Gastrocnemius medialis (tissue), 4 donors: ENCODE measurements at regions not wholly inside any gene's neighbourhood (a gene's known extent, or its start where the extent isn't known, plus 50 kb on each side); places are given as distances from the start of the nearest gene placed in this dataset.

Source experiments
- POLR2A ChIP-seq, 2 donors: fragments of 450-650 bp; IDR thresholded peaks; one replicate each; pipeline ENCODE4 v1.6.1; 2017; ENCODE audit warnings: antibody characterized with exemption in 2 of 2, mild to moderate bottlenecking in 2 of 2, moderate library complexity in 2 of 2
- TF ChIP-seq, protein P1 (sequence below), 5 experiments: fragments of 450-650 bp in 3 of 5; fragments of 200-600 bp in 2 of 5; sonication (generic) in 2 of 5; IDR thresholded peaks in 4 of 5; conservative IDR thresholded peaks in 1 of 5; 1 replicate in 4 of 5; 2 replicates in 1 of 5; pipeline ENCODE4 v1.5.1; 2016 to 2019; ENCODE audit warnings: antibody characterized with exemption in 5 of 5, mild to moderate bottlenecking in 3 of 5, moderate library complexity in 3 of 5

DNA sequence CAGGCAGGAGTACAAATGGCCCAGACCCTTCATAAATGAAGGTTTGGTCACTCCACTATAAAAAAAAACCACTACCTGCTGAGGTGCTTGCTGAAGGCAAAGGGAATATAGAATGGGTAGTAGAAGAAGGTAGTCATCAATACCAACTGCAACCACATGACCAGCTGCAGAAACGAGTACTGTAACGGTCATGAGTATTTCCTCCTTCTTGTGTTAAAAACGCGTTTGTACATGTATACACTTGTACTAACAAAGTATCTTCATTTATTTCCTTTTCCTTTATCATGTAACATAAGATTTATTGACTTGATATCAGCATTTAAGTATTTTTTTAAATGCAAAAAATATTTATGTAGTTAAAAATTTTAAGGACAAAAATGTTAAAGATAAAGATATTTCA is 238.6 kb downstream of the TFAP2B start:
- TF ChIP-seq POLR2A (IDR thresholded peaks at IDR 0.05), result no peak
- TF ChIP-seq, protein P1, sequence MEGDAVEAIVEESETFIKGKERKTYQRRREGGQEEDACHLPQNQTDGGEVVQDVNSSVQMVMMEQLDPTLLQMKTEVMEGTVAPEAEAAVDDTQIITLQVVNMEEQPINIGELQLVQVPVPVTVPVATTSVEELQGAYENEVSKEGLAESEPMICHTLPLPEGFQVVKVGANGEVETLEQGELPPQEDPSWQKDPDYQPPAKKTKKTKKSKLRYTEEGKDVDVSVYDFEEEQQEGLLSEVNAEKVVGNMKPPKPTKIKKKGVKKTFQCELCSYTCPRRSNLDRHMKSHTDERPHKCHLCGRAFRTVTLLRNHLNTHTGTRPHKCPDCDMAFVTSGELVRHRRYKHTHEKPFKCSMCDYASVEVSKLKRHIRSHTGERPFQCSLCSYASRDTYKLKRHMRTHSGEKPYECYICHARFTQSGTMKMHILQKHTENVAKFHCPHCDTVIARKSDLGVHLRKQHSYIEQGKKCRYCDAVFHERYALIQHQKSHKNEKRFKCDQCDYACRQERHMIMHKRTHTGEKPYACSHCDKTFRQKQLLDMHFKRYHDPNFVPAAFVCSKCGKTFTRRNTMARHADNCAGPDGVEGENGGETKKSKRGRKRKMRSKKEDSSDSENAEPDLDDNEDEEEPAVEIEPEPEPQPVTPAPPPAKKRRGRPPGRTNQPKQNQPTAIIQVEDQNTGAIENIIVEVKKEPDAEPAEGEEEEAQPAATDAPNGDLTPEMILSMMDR (IDR thresholded peaks at IDR 0.05 in 4 of 5, conservative IDR thresholded peaks at IDR 0.05 in 1 of 5), result no peak
